GM13976 (cell line): ENCODE measurements at regions not wholly inside any gene's neighbourhood (a gene's known extent, or its start where the extent isn't known, plus 50 kb on each side); places are given as distances from the start of the nearest gene placed in this dataset.

ENCODE experiments used
- DNase-seq: peaks from one replicate; pipeline ENCODE4 v3.0.0; 2012; ENCODE audit warnings: low spot score
- in situ Hi-C: fragments of 300-500 bp; cut with MboI; formaldehyde crosslinking; loops from one replicate; pipeline ENCODE4 v1.12.0; 2022; ENCODE audit warnings: low sequenced_read_pairs, mixed read lengths, inconsistent platforms; ENCODE audit not compliant: unreplicated experiment
- TF ChIP-seq, protein P1 (sequence below): IDR thresholded peaks from 2 replicates; pipeline ENCODE4 v1.5.1; 2012; ENCODE audit warnings: borderline replicate concordance, mild to moderate bottlenecking; ENCODE audit not compliant: insufficient read depth; ENCODE audit errors: extremely low read depth, missing control alignments, control extremely low read depth

DNA sequence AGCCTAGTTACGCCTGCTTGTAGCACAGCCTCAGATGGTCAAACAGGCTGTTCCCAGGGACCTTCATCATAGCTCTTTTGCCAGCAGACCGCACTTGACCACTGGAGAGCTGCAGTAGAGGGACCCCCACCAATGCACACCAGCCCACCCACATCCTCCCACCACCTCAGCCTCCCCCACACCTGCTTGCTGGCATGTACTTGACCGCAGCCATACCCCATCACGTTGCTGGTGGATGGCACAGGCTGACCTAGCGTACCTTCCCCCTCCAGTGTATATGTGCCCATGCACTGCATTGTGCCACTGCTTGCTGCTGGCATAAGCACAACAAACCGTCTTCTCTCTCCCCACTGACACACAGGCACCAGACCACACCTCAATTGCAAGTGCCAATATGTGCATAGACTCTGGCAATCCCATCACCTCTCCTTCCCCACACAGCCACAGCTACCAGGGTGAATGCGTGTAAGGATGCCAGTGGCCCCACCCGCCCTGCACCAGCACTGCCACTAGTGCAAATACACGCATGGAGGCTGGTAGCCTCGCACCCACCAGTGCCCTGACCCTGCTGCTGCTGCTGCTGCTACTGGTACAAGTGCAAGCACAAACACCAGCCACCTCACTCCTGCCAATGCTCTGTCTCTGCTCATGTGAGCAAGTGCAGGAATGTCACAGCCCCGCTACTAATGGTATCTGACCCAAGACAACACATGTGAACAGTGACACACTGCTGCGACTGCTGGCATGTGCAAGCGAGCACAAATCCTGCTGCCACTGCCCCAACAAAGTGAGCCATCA, 1377.6 kb downstream of the CDH11 start:
- TF ChIP-seq, protein P1, sequence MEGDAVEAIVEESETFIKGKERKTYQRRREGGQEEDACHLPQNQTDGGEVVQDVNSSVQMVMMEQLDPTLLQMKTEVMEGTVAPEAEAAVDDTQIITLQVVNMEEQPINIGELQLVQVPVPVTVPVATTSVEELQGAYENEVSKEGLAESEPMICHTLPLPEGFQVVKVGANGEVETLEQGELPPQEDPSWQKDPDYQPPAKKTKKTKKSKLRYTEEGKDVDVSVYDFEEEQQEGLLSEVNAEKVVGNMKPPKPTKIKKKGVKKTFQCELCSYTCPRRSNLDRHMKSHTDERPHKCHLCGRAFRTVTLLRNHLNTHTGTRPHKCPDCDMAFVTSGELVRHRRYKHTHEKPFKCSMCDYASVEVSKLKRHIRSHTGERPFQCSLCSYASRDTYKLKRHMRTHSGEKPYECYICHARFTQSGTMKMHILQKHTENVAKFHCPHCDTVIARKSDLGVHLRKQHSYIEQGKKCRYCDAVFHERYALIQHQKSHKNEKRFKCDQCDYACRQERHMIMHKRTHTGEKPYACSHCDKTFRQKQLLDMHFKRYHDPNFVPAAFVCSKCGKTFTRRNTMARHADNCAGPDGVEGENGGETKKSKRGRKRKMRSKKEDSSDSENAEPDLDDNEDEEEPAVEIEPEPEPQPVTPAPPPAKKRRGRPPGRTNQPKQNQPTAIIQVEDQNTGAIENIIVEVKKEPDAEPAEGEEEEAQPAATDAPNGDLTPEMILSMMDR: no peak
- in situ Hi-C loops: no loop called here
- DNase-seq: no peak

GRCh38 chr16:63742150-63742549, 1379.7 kb downstream of the CDH11 start:
- TF ChIP-seq, protein P1: no peak
- no peak for DNase-seq
- in situ Hi-C loops: no loop called here

DNA sequence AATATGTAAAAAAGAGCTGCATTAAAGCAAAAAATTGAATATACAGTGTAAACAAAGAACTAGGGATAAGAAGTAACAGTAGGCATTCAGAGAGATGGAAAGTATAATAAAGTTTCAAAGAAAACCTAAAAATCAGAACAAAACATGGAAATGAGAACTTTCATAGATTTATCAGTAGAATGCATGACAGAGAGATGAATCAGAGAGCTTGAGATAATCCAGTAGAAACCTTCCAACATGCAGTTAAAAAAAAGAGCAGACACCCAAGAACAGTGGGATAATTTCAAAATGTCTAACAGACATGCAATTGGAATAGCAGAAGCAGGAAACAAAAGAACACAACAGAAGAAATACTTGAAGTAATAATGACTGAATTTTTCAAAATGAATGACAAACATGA, 1384.2 kb downstream of the CDH11 start:
- DNase-seq: no peak
- in situ Hi-C loops: no loop called here
- TF ChIP-seq, protein P1: no peak

GRCh38 chr16:63735456-63735855, 1386.4 kb downstream of the CDH11 start:
- DNase-seq: no peak
- TF ChIP-seq, protein P1: no peak
- in situ Hi-C loops: no loop called here

DNA sequence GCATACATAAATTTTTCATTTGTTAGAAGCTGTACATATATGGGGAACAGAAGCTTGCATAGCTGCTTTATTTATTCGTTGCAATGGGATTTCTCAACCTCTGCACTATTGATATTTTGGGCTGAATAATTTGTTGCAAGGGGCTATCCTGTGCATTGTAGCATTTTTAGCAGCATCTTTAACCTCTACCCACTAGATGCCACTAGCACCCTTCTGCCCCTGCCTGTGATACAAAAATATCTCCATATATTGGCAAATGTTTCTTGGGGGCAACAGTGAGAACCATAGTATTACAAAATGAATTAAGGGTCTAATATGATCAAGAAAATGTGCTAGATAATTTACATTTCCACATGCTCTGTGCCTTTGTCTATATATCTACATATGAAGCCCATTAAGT, 1401.0 kb downstream of the CDH11 start:
- TF ChIP-seq, protein P1: no peak

DNA sequence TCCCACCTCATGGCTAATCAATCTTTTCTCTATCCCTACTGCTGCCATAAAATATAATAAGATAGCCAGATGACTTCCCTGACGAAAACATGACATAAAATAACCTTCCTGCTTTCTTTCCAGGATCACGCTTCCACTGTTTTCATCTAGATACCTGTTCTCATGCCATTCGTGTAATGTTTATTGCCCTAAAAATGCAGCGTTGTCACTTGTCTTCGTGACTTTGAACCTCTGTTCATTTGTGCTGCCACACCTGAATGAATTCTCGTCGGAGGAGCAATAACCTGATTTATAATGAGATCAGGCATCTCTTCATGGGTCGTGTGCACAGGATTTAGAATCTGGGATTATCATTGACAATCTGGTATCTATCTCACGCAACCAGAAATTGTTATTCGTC, 1401.9 kb downstream of the CDH11 start:
- TF ChIP-seq, protein P1: no peak
- no peak for DNase-seq
- in situ Hi-C loops: no loop called here

More for the DNA sequence above, 1401.0 kb downstream of the CDH11 start:
- no peak for DNase-seq
- in situ Hi-C loops: no loop called here
